Activated CD8-positive, alpha-beta memory T cell treated with anti-CD3 and anti-CD28 coated beads, Interleukin-2, amount 10 ng/mL, durations not matched to agents 7 days and 5 days (primary cell): ENCODE measurements at regions not wholly inside any gene's neighbourhood (a gene's known extent, or its start where the extent isn't known, plus 50 kb on each side); places are given as distances from the start of the nearest gene placed in this dataset.

Experiments
- ATAC-seq: fragments of 150-1000 bp; cut with Tn5 transposase; one replicate; pipeline ENCODE4 v1.10.0; 2021; ENCODE audit warnings: moderate library complexity
- CTCF ChIA-PET: fragments of 350-600 bp; sonication (Branson Sonifier 250); formaldehyde crosslinking; loops from one replicate; lab custom pipeline; 2021; ENCODE audit warnings: antibody characterized with exemption; lab: Charles Lee
- DNase-seq: peaks from one replicate; pipeline ENCODE4 v3.0.0-alpha.2; 2020
- H3K27ac Mint-ChIP-seq: one replicate; pipeline ENCODE4 v1.8.0; 2021; ENCODE audit warnings: mild to moderate bottlenecking, mixed read lengths
- H3K27me3 Mint-ChIP-seq: one replicate; pipeline ENCODE4 v1.8.0; 2021; ENCODE audit warnings: mixed read lengths
- H3K36me3 Mint-ChIP-seq: one replicate; pipeline ENCODE4 v1.8.0; 2021; ENCODE audit warnings: mild to moderate bottlenecking, mixed read lengths
- H3K4me1 Mint-ChIP-seq: one replicate; pipeline ENCODE4 v1.8.0; 2021; ENCODE audit warnings: mixed read lengths
- H3K4me3 Mint-ChIP-seq: one replicate; pipeline ENCODE4 v1.8.0; 2021; ENCODE audit warnings: mild to moderate bottlenecking, moderate library complexity, mixed read lengths
- H3K9me3 Mint-ChIP-seq: one replicate; pipeline ENCODE4 v1.8.0; 2022; ENCODE audit warnings: low read depth, mixed read lengths

- H3K27me3 Mint-ChIP-seq: peaks cover 20% of the 10 kb centered on the region
- no peak overlapping the region for H3K27ac Mint-ChIP-seq
- no peak overlapping the region for H3K4me3 Mint-ChIP-seq
- no peaks in the 10 kb centered on the region for H3K4me1 Mint-ChIP-seq
- CTCF ChIA-PET: no interaction called here
- DNase-seq: no peak
- ATAC-seq: no peak
- H3K9me3 Mint-ChIP-seq: no peaks in the 10 kb centered on the region
- no peaks in the 10 kb centered on the region for H3K36me3 Mint-ChIP-seq
These were observed 175.7 kb upstream of the SMIM23 start for GRCh38 chr5:171609806-171610452.

- CTCF ChIA-PET: no interaction called here
- ATAC-seq (no peak), DNase-seq (no peak)
- no peaks in the 10 kb centered on the region for H3K4me1 Mint-ChIP-seq
- no peak overlapping the region for H3K27ac Mint-ChIP-seq
- H3K27me3 Mint-ChIP-seq: peaks cover 20% of the 10 kb centered on the region
- H3K9me3 Mint-ChIP-seq: no peaks in the 10 kb centered on the region
- no peak overlapping the region for H3K4me3 Mint-ChIP-seq
- no peaks in the 10 kb centered on the region for H3K36me3 Mint-ChIP-seq
These were observed 174.9 kb upstream of the SMIM23 start for GRCh38 chr5:171610686-171611085.

DNA sequence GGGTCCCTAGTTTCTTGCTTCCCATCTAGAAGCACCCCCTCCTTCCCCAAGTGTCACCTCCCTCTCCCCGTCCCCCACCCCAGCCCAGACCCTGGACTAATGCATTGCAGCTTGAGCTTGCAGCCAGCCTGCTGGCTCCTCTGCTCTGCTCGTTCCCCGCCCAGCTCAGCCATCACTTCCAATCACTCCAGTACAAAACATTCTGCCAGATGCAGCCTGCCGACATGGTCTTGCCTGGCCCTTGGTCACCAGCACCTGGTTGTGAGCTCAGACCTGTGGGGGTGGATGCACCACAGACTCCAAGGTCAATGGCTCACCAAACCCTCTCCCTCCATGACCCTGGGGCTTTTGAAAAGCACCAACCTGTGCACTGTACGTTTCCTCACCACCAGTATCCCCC is 172.9 kb upstream of the SMIM23 start:
- no peaks in the 10 kb centered on the region for H3K4me1 Mint-ChIP-seq
- DNase-seq (no peak), ATAC-seq (no peak)
- H3K27ac Mint-ChIP-seq: no peak overlapping the region
- CTCF ChIA-PET: no interaction called here
- H3K9me3 Mint-ChIP-seq: no peaks in the 10 kb centered on the region
- no peak overlapping the region for H3K4me3 Mint-ChIP-seq
- H3K27me3 Mint-ChIP-seq: peaks cover 9% of the 10 kb centered on the region
- H3K36me3 Mint-ChIP-seq: no peaks in the 10 kb centered on the region

GRCh38 chr5:171614511-171614910 is 171.1 kb upstream of the SMIM23 start:
- ATAC-seq: no peak
- Mint-ChIP-seq H3K4me3 (no peak overlapping the region), H3K27me3 (no peaks in the 10 kb centered on the region), H3K36me3 (no peaks in the 10 kb centered on the region), H3K9me3 (no peaks in the 10 kb centered on the region), H3K4me1 (no peaks in the 10 kb centered on the region), H3K27ac (no peak overlapping the region)
- CTCF ChIA-PET: no interaction called here
- no peak for DNase-seq

DNA sequence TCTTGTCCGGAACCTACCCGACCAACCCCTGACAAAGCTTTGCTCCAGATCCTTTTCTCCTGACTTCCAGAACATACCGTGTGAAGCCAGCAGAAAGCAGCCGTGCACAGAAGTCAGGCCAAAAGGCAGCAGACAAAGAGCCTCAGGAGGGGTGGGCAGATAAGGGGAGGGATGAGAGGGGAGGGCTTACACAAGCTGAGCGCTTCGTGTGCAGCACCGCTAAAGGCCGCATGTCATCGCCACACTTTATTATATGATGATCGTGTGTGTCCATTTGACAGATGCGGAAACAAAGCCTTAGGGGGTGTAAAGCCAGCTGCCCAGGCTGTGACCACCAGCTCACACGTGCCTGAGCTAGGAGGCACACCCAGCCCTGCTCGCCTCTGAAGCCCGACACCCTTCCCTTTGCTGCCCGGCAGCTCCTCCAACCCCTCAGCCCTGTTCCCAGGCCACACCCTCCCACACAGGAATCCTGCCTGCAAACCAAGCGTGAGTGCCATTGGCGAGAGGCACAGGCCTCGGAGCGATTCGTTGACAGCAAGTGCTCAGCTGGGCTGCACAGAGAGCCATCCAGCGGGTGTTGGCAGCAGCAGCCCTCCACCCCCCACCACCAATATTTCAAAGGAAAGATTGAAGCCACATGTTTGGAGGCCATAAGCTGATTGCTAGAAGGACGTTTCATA is 170.5 kb upstream of the SMIM23 start:
- Mint-ChIP-seq H3K27ac (no peak overlapping the region), H3K4me3 (no peak overlapping the region), H3K27me3 (no peaks in the 10 kb centered on the region), H3K9me3 (no peaks in the 10 kb centered on the region), H3K4me1 (no peaks in the 10 kb centered on the region), H3K36me3 (no peaks in the 10 kb centered on the region)
- DNase-seq (no peak), ATAC-seq (no peak)
- CTCF ChIA-PET: no interaction called here

DNA sequence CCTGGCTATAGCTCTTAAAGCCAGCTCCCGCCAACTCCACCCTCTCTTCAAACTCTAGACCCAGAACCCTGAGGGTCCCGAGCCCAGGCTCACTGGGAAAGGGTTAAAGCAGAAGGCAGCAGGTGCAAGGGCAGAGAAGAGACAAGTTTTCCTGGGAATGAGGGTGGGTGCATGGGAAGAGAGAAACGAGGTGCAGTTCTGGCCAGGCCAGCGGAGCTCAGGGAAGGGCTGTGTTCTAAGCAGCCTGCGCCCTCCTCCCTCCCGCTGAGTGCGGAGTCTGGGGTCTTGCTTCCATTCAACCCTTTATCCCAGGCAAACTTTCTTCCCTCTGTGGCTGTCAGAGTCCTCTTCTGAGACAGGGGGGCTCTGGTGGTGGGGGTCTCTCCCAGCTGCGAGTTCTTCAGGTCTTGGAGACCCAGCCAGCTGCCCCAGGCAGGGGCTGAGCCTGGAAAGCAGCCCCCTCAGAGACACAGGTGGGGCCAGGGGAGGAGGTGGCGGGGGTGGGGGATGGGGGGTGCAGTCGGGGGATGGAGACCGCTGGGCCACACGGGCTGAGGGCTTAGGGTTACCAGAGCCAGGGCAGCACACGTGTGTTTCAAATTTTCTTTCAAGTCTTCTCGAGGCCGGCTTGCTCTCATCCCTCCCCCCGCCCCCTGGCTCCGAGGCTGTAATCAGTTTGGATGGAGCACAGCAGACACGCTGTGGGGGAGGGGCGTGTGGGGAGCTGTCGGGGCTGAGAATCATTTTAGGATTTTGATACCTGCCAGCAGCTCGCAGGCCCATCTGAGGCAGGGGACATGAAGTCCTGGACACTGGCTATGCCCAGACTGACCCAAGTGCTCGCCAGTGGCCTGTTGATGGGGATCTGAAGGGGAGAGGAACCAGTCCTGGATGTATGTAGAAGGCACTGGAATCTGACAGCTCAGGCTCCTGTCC is 169.6 kb upstream of the SMIM23 start:
- DNase-seq: no peak
- Mint-ChIP-seq H3K36me3 (no peaks in the 10 kb centered on the region), H3K4me1 (no peaks in the 10 kb centered on the region), H3K27ac (no peak overlapping the region), H3K9me3 (no peaks in the 10 kb centered on the region), H3K4me3 (no peak overlapping the region), H3K27me3 (no peaks in the 10 kb centered on the region)
- ATAC-seq: no peak
- CTCF ChIA-PET: no interaction called here

DNA sequence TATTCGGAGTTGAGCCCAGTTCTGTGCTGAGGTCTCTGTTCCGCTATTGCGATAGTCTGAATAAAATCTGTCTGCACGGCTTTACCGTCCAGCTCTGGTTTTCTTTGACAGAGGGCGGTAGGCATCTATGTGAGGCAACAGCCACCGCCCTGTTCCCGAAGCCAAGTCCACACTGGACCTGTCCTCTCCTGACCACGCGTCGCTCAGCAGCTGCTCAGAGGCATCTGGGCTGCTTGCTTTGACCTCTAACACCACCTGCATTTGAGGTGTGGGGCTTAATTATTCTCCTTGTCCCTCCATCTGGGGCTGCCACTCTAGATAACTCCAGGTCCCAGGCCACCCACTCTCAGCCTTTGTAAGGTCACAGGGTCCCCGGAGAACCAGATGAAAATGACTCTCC is 168.4 kb upstream of the SMIM23 start:
- Mint-ChIP-seq H3K36me3 (no peaks in the 10 kb centered on the region), H3K4me3 (no peak overlapping the region), H3K9me3 (no peaks in the 10 kb centered on the region), H3K27me3 (no peaks in the 10 kb centered on the region), H3K4me1 (no peaks in the 10 kb centered on the region), H3K27ac (no peak overlapping the region)
- DNase-seq (no peak), ATAC-seq (no peak)
- CTCF ChIA-PET: no interaction called here

DNA sequence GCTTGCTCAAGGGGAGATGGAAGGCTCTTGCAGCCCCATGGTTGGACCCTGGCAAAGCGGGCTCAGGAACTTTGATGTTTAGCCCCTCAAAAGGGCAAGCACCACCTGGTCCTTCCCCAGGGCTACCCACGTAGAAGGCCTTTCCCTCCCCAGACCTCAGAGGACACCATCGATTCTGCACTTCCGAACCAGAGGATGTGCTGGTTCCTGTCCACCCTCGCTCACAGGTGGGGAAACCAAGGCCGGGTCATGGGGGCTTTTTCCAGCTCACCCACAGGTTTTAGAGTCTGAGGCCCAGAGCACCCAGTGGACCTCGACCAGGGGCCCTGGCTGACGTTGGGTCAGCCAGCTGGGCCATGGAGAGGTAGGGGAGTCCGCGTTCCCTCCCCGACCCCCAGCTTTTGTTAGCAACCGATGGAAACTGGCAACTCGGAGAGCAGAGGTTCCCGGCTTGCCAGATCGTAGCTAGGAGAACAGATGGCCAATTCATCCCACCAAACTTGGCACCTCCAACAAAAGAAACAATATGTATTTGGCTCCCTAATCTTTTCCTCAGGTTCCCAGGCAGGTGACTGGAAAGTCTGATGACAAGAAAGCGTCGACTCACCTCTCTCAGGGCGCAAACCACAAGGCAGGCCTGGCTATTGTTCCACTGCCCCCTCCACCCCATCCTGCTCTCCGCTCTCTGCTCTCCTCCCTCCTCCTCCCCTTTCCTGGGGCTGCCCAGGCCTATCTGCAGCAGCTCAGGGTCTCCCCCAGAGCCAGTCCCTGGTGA is 167.6 kb upstream of the SMIM23 start:
- Mint-ChIP-seq H3K36me3 (no peaks in the 10 kb centered on the region), H3K9me3 (no peaks in the 10 kb centered on the region), H3K4me3 (no peak overlapping the region), H3K27me3 (no peaks in the 10 kb centered on the region), H3K4me1 (no peaks in the 10 kb centered on the region), H3K27ac (no peak overlapping the region)
- ATAC-seq (no peak), DNase-seq (no peak)
- CTCF ChIA-PET: no interaction called here

GRCh38 chr5:171619196-171619595 is 166.4 kb upstream of the SMIM23 start:
- no peak for ATAC-seq
- H3K9me3 Mint-ChIP-seq: no peaks in the 10 kb centered on the region
- H3K27ac Mint-ChIP-seq: no peak overlapping the region
- no peak overlapping the region for H3K4me3 Mint-ChIP-seq
- no peaks in the 10 kb centered on the region for H3K36me3 Mint-ChIP-seq
- no peaks in the 10 kb centered on the region for H3K4me1 Mint-ChIP-seq
- no peaks in the 10 kb centered on the region for H3K27me3 Mint-ChIP-seq
- CTCF ChIA-PET: interaction anchor here (1.2 kb wide), 1 partner anchor 10 kb away, joined by 3 read pairs; no protein-coding TSS in a partner anchor
- no peak for DNase-seq

GRCh38 chr5:171619744-171620143 is 165.9 kb upstream of the SMIM23 start:
- ATAC-seq (no peak), DNase-seq (no peak)
- Mint-ChIP-seq H3K4me3 (no peak overlapping the region), H3K36me3 (no peaks in the 10 kb centered on the region), H3K9me3 (no peaks in the 10 kb centered on the region), H3K4me1 (no peaks in the 10 kb centered on the region), H3K27me3 (no peaks in the 10 kb centered on the region), H3K27ac (no peak overlapping the region)
- CTCF ChIA-PET: interaction anchor here (1.2 kb wide), 1 partner anchor 10 kb away, joined by 3 read pairs; no protein-coding TSS in a partner anchor

DNA sequence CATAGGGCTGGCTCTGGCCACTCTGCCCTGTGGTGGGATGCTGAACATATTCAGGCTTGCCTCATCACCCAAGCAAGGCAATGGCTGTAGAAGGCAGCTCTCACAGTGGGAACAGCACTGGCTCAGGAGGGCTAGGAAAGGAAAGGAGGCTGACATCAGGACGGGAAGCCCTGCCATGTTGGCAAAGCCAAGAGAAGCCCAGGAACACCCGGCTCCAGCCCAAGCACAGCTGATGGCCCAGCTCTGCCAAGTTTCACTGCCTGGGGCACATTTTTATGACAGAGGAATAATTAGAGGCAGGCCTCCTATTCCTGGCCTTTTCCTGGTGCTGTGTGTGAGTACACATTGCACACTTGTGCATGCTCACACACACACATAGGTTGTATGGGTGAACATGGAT is 163.6 kb upstream of the SMIM23 start:
- no peaks in the 10 kb centered on the region for H3K36me3 Mint-ChIP-seq
- ATAC-seq (no peak), DNase-seq (no peak)
- H3K9me3 Mint-ChIP-seq: no peaks in the 10 kb centered on the region
- no peaks in the 10 kb centered on the region for H3K27me3 Mint-ChIP-seq
- no peaks in the 10 kb centered on the region for H3K4me1 Mint-ChIP-seq
- CTCF ChIA-PET: no interaction called here
- H3K27ac Mint-ChIP-seq: no peak overlapping the region
- H3K4me3 Mint-ChIP-seq: no peak overlapping the region

DNA sequence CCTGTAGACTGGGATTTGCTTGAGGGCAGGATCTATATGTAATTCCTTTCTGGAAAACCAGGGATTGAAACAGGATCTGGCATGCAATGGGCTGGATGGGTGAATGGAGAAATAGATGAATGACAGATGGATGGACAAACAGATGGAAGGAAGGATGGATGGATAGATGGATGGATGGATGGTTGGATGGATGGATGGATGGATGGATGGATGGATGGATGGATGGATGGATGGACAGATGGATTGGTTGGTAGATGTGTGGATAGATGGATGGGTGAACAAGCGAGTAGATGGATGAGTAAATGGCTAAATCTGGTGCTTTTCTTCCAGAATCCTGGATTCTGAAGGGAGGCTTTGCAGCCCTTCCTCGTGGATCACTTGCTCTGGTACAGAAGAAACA is 162.5 kb upstream of the SMIM23 start:
- Mint-ChIP-seq H3K9me3 (no peaks in the 10 kb centered on the region), H3K4me3 (no peak overlapping the region), H3K27ac (no peak overlapping the region), H3K36me3 (no peaks in the 10 kb centered on the region), H3K27me3 (peaks cover 6% of the 10 kb centered on the region), H3K4me1 (no peaks in the 10 kb centered on the region)
- CTCF ChIA-PET: no interaction called here
- ATAC-seq (no peak), DNase-seq (no peak)

DNA sequence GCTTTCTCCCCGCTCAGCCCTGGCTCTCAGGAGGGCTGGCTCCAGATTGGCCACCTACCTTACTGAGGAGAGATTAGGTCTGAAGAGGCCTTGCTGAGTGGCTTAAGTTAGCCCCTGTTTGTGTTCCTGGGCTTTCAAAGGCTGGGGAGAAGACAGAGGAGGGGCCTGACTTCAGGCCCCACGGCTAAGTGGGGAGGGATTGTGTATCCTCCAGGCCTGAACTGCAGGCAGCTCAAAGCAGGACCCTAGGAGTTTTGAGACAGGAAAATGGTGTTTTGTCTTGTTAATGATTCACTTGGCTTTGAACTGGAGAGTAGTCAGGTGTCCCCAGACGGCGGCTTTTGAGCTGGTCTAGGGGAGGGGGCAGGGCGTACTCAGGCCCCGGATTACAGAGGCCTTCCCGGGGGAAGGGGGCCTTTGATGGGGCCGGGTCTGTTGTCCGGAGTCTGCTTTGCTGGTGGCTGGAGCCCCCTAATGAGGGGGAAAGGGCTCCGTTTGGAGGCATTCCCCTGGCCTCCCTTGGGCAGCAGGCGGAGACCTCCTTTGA is 162.0 kb upstream of the SMIM23 start:
- ATAC-seq: no peak
- no peaks in the 10 kb centered on the region for H3K9me3 Mint-ChIP-seq

More for the DNA sequence above, 162.0 kb upstream of the SMIM23 start:
- CTCF ChIA-PET: no interaction called here
- Mint-ChIP-seq H3K4me1 (no peaks in the 10 kb centered on the region), H3K36me3 (no peaks in the 10 kb centered on the region), H3K27ac (no peak overlapping the region), H3K4me3 (no peak overlapping the region), H3K27me3 (peaks cover 12% of the 10 kb centered on the region)
- DNase-seq: no peak
